K562 (cell line): ENCODE measurements at regions not wholly inside any gene's neighbourhood (a gene's known extent, or its start where the extent isn't known, plus 50 kb on each side); places are given as distances from the start of the nearest gene placed in this dataset.

Source experiments
- ATAC-seq: fragments of 200-7000 bp; cut with Tn5 transposase; 3 replicates; pipeline ENCODE4 v1.9.1; 2020; ENCODE audit warnings: moderate library complexity
- BruUV-seq: library from RNA; stranded (reverse); fragments of 400-500 nt; replicated peaks from 2 replicates; lab custom pipeline; 2021; lab: Mats Ljungman, UMichigan
- CTCF ChIA-PET: fragments of 300-600 bp; formaldehyde crosslinking; extraction: SDS; loops from one replicate; lab custom pipeline; 2021; ENCODE audit warnings: low intra/inter-chr PET ratio; lab: Yijun Ruan, JAX
- POLR2A ChIA-PET: fragments of 300-600, 350-650 bp; sonication (Branson Sonifier 250); formaldehyde crosslinking; extraction: SDS; loops from one replicate; lab custom pipeline; 2021; ENCODE audit warnings: antibody characterized with exemption, inconsistent platforms; lab: Yijun Ruan, JAX
- DNase-seq, 4 experiments: peaks; one replicate each; pipeline versions ENCODE4 v3.0.0 to v3.0.0-alpha.2; 2011 to 2018; ENCODE audit warnings: low spot score in 3 of 4, mixed read lengths in 3 of 4; ENCODE audit errors: extremely low read depth in 1 of 4
- FAIRE-seq: peaks from 2 replicates; lab custom pipeline; 2011; peaks lifted over from hg19 to GRCh38; lab: Jason Lieb, UNC
- H2AFZ ChIP-seq: 2 replicates; pipeline ENCODE4 v1.6.0; 2011; ENCODE audit warnings: low read depth, low read length, control low read depth, inconsistent platforms
- H3K27ac ChIP-seq: fragments of 200-600 bp; 3 replicates; pipeline ENCODE4 v1.8.0; 2011; ENCODE audit warnings: low read depth, mild to moderate bottlenecking, control low read depth, inconsistent platforms, low read length, moderate library complexity, mixed read lengths; ENCODE audit errors: extremely low read depth
- H3K27me3 ChIP-seq, 2 experiments: fragments of 300-600 bp in 1 of 2; 2 replicates in 1 of 2; 3 replicates in 1 of 2; pipeline versions ENCODE4 v1.6.0 to v1.8.0; 2011; ENCODE audit warnings: inconsistent platforms in 2 of 2, low read length in 2 of 2, mild to moderate bottlenecking in 1 of 2, mixed read lengths in 1 of 2, moderate library complexity in 1 of 2; ENCODE audit not compliant: control insufficient read depth in 2 of 2, insufficient read depth in 2 of 2
- H3K36me3 ChIP-seq: fragments of 300-600 bp; 3 replicates; pipeline ENCODE4 v1.8.0; 2011; ENCODE audit warnings: mild to moderate bottlenecking, low read length, inconsistent platforms; ENCODE audit not compliant: control insufficient read depth, insufficient read depth
- H3K4me1 ChIP-seq, 2 experiments: fragments of 200-600 bp in 1 of 2; replicated peaks in 1 of 2; 2 replicates in 1 of 2; 3 replicates in 1 of 2; pipeline versions ENCODE4 v1.5.1 to v1.8.0; 2011; ENCODE audit warnings: inconsistent platforms in 2 of 2, low read length in 2 of 2, mild to moderate bottlenecking in 1 of 2, mixed read lengths in 1 of 2, moderate library complexity in 1 of 2; ENCODE audit not compliant: control insufficient read depth in 2 of 2, insufficient read depth in 2 of 2
- H3K4me2 ChIP-seq: 2 replicates; pipeline ENCODE4 v1.6.1; 2011; ENCODE audit warnings: low read length, control low read depth, inconsistent platforms, mixed read lengths; ENCODE audit not compliant: insufficient read depth
- H3K4me3 ChIP-seq: fragments of 200-600 bp; sonication (generic), shearing (Covaris generic); 2 replicates; pipeline ENCODE4 v1.5.1; 2016; ENCODE audit warnings: control low read depth, inconsistent platforms
- H3K79me2 ChIP-seq: fragments of 200-600 bp; 3 replicates; pipeline ENCODE4 v1.8.0; 2011; ENCODE audit warnings: low read length, inconsistent platforms; ENCODE audit not compliant: control insufficient read depth, insufficient read depth
- H3K9ac ChIP-seq, 2 experiments: 2 replicates each; pipeline versions ENCODE4 v1.6.0 to v1.6.1; 2011; ENCODE audit warnings: low read depth in 2 of 2, low read length in 2 of 2, control low read depth in 1 of 2, inconsistent platforms in 1 of 2, mild to moderate bottlenecking in 1 of 2, mixed read lengths in 1 of 2; ENCODE audit not compliant: insufficient read depth in 1 of 2
- H3K9me1 ChIP-seq: one replicate; pipeline ENCODE4 v1.6.0; 2011; ENCODE audit warnings: inconsistent platforms, mild to moderate bottlenecking, low read length, moderate library complexity; ENCODE audit not compliant: control insufficient read depth, insufficient read depth
- H3K9me3 ChIP-seq: replicated peaks from 2 replicates; pipeline ENCODE4 v1.5.1; 2011; ENCODE audit warnings: low read depth, low read length, inconsistent platforms; ENCODE audit not compliant: control insufficient read depth, insufficient read depth
- H4K20me1 ChIP-seq: replicated peaks from 2 replicates; pipeline ENCODE4 v1.6.1; 2011; ENCODE audit warnings: low read length, inconsistent platforms, mixed read lengths; ENCODE audit not compliant: control insufficient read depth, insufficient read depth
- ARID4B ChIP-seq: sonication (generic); formaldehyde crosslinking; IDR thresholded peaks from 2 replicates; pipeline ENCODE4 v1.8.0; 2022; ENCODE audit warnings: mild to moderate bottlenecking, missing genetic modification reagents
- ASH1L ChIP-seq: fragments of 450-650 bp; IDR thresholded peaks from 2 replicates; pipeline ENCODE4 v1.6.1; 2018; ENCODE audit warnings: borderline replicate concordance, mild to moderate bottlenecking, low read depth; ENCODE audit not compliant: partially characterized antibody
- CEBPB ChIP-seq: fragments of 450-650 bp; IDR thresholded peaks from 2 replicates; pipeline ENCODE4 v1.6.1; 2016; ENCODE audit warnings: missing genetic modification characterization, missing compliant biosample characterization
- HDGF ChIP-seq: fragments of 450-650 bp; IDR thresholded peaks from 2 replicates; pipeline ENCODE4 v1.6.1; 2016
- KLF10 ChIP-seq: fragments of 250-450 bp; sonication (Bioruptor Pico); IDR thresholded peaks from 2 replicates; pipeline ENCODE4 v1.6.1; 2021; ENCODE audit warnings: matching md5 sums
- PKNOX1 ChIP-seq: fragments of 450-650 bp; IDR thresholded peaks from 2 replicates; pipeline ENCODE4 v1.6.1; 2016
- WGBS: fragments of 100-300 bp; shearing (Covaris generic); methylation state at CpG from one replicate; pipeline ENCODE4 v1.1.6; 2016; ENCODE audit warnings: low coverage, mixed read lengths; ENCODE audit not compliant: insufficient coverage; ENCODE audit errors: missing lambda C conversion rate; 5-methylcytosine and 5-hydroxymethylcytosine counted together
- in situ Hi-C: fragments of 300-500 bp; cut with MboI; formaldehyde crosslinking; loops from 4 replicates; pipeline ENCODE4 v1.15.0; 2018; ENCODE audit warnings: inconsistent platforms, mixed read lengths
- intact Hi-C: fragments of 100-400 bp; cut with micrococcal nuclease; formaldehyde crosslinking; loops from 2 replicates; pipeline ENCODE4 v1.14.2; 2022
- TF ChIP-seq, protein P1 (sequence below): sonication (generic); formaldehyde crosslinking; IDR thresholded peaks from 2 replicates; pipeline ENCODE4 v1.8.0; 2022; ENCODE audit warnings: mild to moderate bottlenecking, missing genetic modification reagents

- Histone ChIP-seq H3K9ac (no peak overlapping the region), H3K4me2 (no peak overlapping the region; the same call in 1 of the 2 replicates), H3K79me2 (no peaks in the 10 kb centered on the region), H3K27ac (no peak overlapping the region), H3K9me1 (no peaks in the 10 kb centered on the region), H3K9me3 (no peaks in the 10 kb centered on the region), H3K4me1 (no peaks in the 10 kb centered on the region; a peak in 1 of 5 replicates), H3K4me3 (no peak overlapping the region), H2AFZ (peak overlapping the region; percentile 56; the same call in 1 of the 2 replicates), H3K27me3 (no peaks in the 10 kb centered on the region), H4K20me1 (no peaks in the 10 kb centered on the region)
- FAIRE-seq (no peak), ATAC-seq (no peak), DNase-seq (no peak)
- POLR2A ChIA-PET: interaction anchor here (0.6 to 1.5 kb wide), 2 partner anchors 9 to 14 kb away, joined by 3 to 4 read pairs; no protein-coding TSS in a partner anchor
- intact Hi-C loops: no loop called here
- in situ Hi-C loops: no loop called here
- CTCF ChIA-PET: no interaction called here
- no TSS peak for BruUV-seq
- TF ChIP-seq, protein P1, sequence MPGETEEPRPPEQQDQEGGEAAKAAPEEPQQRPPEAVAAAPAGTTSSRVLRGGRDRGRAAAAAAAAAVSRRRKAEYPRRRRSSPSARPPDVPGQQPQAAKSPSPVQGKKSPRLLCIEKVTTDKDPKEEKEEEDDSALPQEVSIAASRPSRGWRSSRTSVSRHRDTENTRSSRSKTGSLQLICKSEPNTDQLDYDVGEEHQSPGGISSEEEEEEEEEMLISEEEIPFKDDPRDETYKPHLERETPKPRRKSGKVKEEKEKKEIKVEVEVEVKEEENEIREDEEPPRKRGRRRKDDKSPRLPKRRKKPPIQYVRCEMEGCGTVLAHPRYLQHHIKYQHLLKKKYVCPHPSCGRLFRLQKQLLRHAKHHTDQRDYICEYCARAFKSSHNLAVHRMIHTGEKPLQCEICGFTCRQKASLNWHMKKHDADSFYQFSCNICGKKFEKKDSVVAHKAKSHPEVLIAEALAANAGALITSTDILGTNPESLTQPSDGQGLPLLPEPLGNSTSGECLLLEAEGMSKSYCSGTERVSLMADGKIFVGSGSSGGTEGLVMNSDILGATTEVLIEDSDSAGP (CRISPR knock-in tag): no peak
- TF ChIP-seq ASH1L (no peak), PKNOX1 (0 out of 2 replicates have a peak, but pooled peaks have one; percentile 9), KLF10 (no peak), CEBPB (tag) (no peak), HDGF (no peak), ARID4B (no peak)
- TF ChIP-seq, all 486 proteins: peak for 1
- no peaks in the 10 kb centered on the region for H3K36me3 ChIP-seq
- 2% methylated on average over 5 of the region's 5 CpGs for WGBS
These were observed 92.0 kb upstream of the GDF10 start for GRCh38 chr10:47207894-47208469.
